GM12873 (cell line): ENCODE measurements at regions not wholly inside any gene's neighbourhood (a gene's known extent, or its start where the extent isn't known, plus 50 kb on each side); places are given as distances from the start of the nearest gene placed in this dataset.

Experiments used
- TF ChIP-seq, protein P1 (sequence below): IDR thresholded peaks from 2 replicates; pipeline ENCODE4 v1.5.1; 2012; ENCODE audit warnings: low read depth, mild to moderate bottlenecking, moderate library complexity, low read length, control low read depth; ENCODE audit not compliant: insufficient read depth; ENCODE audit errors: missing control alignments

- TF ChIP-seq, protein P1, sequence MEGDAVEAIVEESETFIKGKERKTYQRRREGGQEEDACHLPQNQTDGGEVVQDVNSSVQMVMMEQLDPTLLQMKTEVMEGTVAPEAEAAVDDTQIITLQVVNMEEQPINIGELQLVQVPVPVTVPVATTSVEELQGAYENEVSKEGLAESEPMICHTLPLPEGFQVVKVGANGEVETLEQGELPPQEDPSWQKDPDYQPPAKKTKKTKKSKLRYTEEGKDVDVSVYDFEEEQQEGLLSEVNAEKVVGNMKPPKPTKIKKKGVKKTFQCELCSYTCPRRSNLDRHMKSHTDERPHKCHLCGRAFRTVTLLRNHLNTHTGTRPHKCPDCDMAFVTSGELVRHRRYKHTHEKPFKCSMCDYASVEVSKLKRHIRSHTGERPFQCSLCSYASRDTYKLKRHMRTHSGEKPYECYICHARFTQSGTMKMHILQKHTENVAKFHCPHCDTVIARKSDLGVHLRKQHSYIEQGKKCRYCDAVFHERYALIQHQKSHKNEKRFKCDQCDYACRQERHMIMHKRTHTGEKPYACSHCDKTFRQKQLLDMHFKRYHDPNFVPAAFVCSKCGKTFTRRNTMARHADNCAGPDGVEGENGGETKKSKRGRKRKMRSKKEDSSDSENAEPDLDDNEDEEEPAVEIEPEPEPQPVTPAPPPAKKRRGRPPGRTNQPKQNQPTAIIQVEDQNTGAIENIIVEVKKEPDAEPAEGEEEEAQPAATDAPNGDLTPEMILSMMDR, result no peak
Measured at GRCh38 chr7:37557571-37558209, 109.0 kb upstream of the ELMO1 start.

DNA sequence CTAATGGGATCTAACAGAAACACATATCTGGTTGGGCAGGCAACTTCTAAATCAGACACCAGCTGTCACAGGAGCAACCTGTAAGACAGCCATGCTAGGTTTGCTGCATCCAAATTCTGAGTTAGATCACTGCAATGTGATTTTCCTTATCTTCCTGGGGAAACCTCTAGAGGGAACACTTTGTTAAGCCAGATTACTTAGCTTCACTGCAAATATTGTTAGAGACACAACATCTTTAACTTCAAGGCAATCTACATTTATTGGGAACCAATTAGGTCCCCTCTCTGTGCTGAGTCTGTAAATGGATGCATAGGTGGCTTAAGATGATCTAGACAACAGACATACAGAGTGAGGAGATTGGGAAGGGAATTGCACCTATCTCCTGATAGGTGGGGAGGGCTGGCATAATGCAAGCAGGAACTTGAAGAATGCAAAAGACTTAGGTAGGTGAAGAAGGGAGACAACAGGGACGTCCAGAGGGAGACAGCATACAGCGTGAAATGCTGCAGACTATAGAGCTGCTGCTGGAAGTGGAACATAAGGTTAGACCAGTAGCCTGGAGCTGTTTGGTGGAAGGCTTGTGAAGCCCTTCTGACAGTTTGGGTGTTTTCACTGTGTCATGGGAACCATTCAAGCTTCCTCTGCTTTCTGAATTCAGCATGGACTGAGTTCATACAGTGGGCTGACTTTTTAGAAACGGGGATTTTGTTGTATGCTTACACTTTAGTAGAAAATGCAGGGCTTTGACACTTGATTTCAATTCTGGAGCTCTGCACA, 109.8 kb upstream of the ELMO1 start:
- TF ChIP-seq, protein P1, result no peak

- TF ChIP-seq, protein P1, result no peak
Measured at GRCh38 chr7:37570145-37570544, 113.4 kb upstream of the GPR141 start.

GRCh38 chr7:37571806-37572205, 111.8 kb upstream of the GPR141 start:
- TF ChIP-seq, protein P1, result no peak

DNA sequence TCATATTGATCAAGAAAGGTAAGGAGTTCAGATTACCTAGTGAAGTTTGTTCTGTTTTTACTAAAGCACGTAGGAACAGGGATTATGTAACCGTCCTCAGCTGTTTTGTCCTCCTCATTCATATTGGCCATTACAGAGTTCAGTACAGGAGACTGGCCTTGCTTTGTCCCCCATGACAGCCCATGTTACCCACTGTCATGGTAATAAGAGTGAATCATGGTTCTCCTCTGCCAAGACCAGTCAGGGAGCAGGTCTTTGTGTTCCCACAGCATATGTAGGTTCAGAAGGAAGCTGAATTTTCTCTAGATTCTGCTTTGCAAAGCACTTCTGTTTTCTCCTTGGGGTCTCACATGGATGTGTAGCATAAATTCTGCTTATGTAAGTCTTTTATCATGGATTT, 106.2 kb upstream of the GPR141 start:
- TF ChIP-seq, protein P1, result no peak

DNA sequence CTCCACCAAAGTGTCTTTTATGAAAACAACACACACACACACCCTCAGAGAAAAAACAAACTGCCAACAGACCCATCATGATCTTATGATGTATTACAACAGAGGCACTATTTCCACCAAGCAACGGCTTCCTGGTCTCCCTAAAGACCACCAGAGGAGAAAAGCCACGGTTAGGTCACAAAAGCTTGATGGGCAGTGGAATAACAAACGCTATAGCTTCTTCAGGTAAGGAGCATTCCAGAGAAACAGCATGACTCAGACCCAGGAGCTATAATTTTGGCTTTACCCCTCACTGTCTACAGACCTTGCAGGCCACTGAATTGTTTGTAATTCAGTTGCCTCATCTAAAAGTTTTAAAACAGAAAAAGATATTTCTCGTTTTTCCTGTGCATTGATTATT, 105.7 kb upstream of the GPR141 start:
- TF ChIP-seq, protein P1, result no peak

DNA sequence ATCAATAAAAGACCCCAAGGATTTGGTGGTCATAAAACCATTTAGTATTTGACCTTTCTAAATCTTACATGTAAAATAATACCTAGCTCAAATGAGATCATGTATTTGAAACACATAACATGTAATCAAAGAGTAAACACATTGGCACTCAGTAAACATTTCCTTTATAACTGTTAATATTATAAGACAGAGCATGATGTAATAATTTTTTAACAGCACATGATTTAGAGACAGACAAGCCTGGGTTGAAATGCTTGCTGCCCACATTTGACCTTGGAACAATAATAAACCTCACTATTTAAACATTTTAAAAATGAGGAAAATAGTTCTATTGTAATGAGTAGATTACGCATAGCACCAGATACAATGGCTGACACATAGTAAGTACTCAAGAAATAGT, 105.2 kb upstream of the GPR141 start:
- TF ChIP-seq, protein P1, result no peak
